NT2/D1 (cell line): ENCODE measurements at regions not wholly inside any gene's neighbourhood (a gene's known extent, or its start where the extent isn't known, plus 50 kb on each side); places are given as distances from the start of the nearest gene placed in this dataset.

Experiments used
- DNase-seq: peaks from one replicate; pipeline ENCODE4 v3.0.0-alpha.2; 2011; ENCODE audit warnings: low read depth, low spot score
- H3K27me3 ChIP-seq: 2 replicates; pipeline ENCODE4 v1.6.0; 2011; ENCODE audit warnings: mild to moderate bottlenecking; ENCODE audit not compliant: insufficient read length, insufficient read depth
- H3K36me3 ChIP-seq: 2 replicates; pipeline ENCODE4 v1.6.1; 2011; ENCODE audit warnings: mild to moderate bottlenecking, low read length, mixed read lengths; ENCODE audit not compliant: insufficient read depth, insufficient read length
- H3K4me1 ChIP-seq: 2 replicates; pipeline ENCODE4 v1.5.1; 2011; ENCODE audit not compliant: insufficient read depth, insufficient read length
- H3K4me3 ChIP-seq: 2 replicates; pipeline ENCODE4 v1.5.1; 2011; ENCODE audit warnings: low read depth; ENCODE audit not compliant: insufficient read length
- H3K9ac ChIP-seq: 2 replicates; pipeline ENCODE4 v1.6.0; 2011; ENCODE audit warnings: low read depth; ENCODE audit not compliant: insufficient read length
- H3K9me3 ChIP-seq: 2 replicates; pipeline ENCODE4 v1.5.1; 2011; ENCODE audit warnings: mild to moderate bottlenecking, low read length; ENCODE audit not compliant: insufficient read depth
- SUZ12 ChIP-seq: IDR thresholded peaks from 2 replicates; pipeline ENCODE4 v1.6.1; 2011; ENCODE audit not compliant: insufficient read length, insufficient read depth; ENCODE audit errors: extremely low read depth
- YY1 ChIP-seq: IDR thresholded peaks from 2 replicates; pipeline ENCODE4 v1.6.1; 2011; ENCODE audit not compliant: insufficient read length, insufficient read depth
- ZNF274 ChIP-seq: IDR thresholded peaks from 2 replicates; pipeline ENCODE4 v1.6.1; 2011; ENCODE audit warnings: mild to moderate bottlenecking, low read depth, low read length

DNA sequence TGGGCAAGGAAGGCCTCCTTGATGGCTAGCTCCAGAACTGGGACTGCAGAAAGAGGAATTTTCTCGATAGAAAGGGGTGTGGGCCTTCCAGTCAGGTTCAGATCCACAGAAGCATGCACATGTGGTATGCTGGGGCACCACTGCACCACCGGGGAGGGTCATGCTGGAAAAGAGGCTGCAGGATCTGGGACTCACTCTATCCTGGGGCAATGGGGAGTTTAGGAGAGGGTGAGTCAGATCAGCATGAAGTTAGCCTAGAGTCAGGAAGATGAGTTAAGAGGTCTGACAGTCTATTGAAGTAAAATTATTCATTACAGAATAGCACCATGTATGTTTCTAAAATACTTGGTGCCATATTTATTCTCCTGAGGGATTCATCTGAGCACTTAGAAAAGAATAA is 130.2 kb upstream of the TOPAZ1 start:
- H3K9ac ChIP-seq, result no peak overlapping the region

DNA sequence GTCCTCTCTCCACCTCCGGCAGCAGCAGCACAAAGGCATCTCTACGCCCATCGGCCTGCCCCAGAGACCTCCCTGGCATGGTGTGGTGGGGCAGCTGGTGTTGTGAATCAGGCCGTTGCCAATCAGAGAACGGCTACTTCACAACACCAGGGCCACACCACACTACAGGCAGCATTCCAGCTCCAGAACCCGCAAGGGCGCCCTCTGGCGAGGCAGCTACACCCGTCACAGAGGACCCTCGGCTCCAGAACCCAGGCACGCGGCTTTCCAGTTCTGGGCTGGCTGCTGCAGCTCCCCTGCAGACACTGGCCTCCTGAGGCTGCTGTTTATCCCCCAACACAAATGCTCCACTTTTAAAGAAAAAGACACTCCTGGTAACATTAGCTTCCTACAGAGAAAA is 127.5 kb upstream of the TOPAZ1 start:
- DNase-seq, result peak; percentile 48
- Histone ChIP-seq H3K36me3 (peaks cover 16% of the 10 kb centered on the region), H3K9me3 (no peaks in the 10 kb centered on the region; the same call in 1 of the 2 replicates), H3K4me3 (no peak overlapping the region), H3K27me3 (no peaks in the 10 kb centered on the region), H3K9ac (no peak overlapping the region), H3K4me1 (peaks cover 11% of the 10 kb centered on the region)
- TF ChIP-seq SUZ12 (no peak), ZNF274 (no peak), YY1 (no peak)

More for the DNA sequence above, 130.2 kb upstream of the TOPAZ1 start:
- DNase-seq, result no peak
- H3K9me3 ChIP-seq, result no peaks in the 10 kb centered on the region; the same call in 1 of the 2 replicates
- H3K4me3 ChIP-seq, result no peak overlapping the region
- no peaks in the 10 kb centered on the region for H3K27me3 ChIP-seq
- H3K36me3 ChIP-seq, result peaks cover 16% of the 10 kb centered on the region
- TF ChIP-seq YY1 (no peak), ZNF274 (no peak), SUZ12 (no peak)
- H3K4me1 ChIP-seq, result peaks cover 4% of the 10 kb centered on the region

DNA sequence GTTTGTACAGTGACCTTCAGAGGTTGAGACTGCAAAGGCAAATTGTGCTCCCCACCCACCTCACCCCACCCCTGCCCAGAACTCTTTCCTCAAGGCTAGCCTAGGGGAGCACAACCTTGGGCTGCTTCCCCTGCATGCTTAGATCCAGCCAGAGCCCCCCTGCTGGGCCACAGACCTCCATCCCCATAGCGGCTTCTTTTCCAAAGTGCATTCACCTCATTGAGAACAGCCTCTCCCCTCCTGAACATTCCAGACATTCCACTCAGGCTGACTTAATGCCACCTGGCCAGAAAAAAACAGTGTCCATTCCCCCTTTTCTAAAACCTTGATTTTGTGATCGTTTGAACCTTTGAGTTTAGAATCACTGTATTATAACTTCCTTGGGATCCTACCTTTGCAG is 124.4 kb upstream of the TOPAZ1 start:
- Histone ChIP-seq H3K9ac (no peak overlapping the region), H3K9me3 (no peaks in the 10 kb centered on the region; the same call in 1 of the 2 replicates), H3K4me3 (no peak overlapping the region), H3K27me3 (no peaks in the 10 kb centered on the region), H3K36me3 (peaks cover 14% of the 10 kb centered on the region), H3K4me1 (peaks cover 17% of the 10 kb centered on the region)
- no peak for TF ChIP-seq YY1
- TF ChIP-seq ZNF274, result no peak
- no peak for TF ChIP-seq SUZ12
- peak; percentile 76 for DNase-seq

DNA sequence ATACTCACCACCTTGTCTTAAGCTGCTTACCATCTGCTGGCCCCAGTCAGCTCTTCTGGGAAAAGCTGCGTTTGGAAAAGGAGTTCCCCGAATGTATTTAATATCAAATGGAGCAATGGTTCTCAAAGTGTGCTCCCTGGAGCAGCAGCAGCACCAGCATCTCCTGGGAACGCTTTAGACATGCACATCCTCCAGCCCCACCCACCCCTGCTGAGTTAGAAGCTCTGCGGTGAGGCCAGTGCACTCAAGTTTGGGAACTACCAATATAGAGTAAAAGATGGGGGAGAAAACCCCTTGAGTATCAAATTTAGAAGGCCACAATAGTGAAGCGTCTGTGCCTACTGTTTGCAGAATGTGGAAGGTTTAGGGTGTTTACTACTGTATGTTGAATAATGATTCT is 124.0 kb upstream of the TOPAZ1 start:
- peak; percentile 51 for DNase-seq
- Histone ChIP-seq H3K36me3 (peaks cover 14% of the 10 kb centered on the region), H3K9me3 (no peaks in the 10 kb centered on the region; the same call in 1 of the 2 replicates), H3K4me3 (no peak overlapping the region), H3K4me1 (peaks cover 17% of the 10 kb centered on the region), H3K27me3 (no peaks in the 10 kb centered on the region), H3K9ac (no peak overlapping the region)
- TF ChIP-seq YY1 (no peak), SUZ12 (no peak), ZNF274 (no peak)

DNA sequence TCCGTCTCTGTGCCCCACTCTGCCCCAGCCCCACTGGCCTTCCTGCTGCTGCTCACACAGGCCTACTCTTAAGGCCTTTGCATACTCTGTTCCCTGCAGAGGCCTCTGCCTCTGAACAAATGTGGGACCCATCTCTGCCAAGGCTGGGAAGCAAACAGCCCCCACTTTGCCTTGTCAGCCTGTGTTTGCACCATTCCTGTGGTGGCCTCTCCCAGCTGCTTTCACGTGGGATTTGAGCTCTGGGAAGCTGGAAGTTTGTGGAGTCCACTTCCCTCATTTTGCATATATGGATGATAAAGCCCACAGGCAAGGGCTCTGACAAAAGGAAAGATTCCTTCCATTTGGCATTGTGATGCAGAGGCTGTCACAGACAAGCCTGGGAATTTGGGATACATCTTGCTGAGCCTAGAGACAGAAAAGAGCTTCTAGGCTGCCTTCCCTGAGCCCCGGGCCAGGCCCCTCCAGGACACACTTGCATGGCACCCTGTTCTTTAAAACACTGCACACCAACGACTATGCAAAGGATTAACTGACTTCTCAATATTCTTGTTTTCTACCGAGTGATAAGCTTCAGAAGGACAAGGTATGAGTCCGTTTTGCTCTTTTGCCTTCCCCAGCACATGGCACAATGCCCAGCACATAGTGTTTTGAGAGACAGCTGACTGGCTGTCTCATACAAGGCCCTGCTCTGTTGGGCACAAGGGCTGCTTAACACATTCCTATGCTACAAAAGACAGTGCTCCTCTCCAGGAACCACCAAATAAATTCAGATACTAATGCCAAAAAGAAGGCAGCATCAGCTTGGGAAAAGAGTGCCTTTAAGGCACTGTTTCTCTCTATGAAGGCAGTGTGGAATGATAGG is 120.7 kb upstream of the TOPAZ1 start:
- H3K9ac ChIP-seq, result no peak overlapping the region
- H3K27me3 ChIP-seq, result no peaks in the 10 kb centered on the region
- H3K4me1 ChIP-seq, result peaks cover 19% of the 10 kb centered on the region
- H3K4me3 ChIP-seq, result no peak overlapping the region
- H3K36me3 ChIP-seq, result peaks cover 3% of the 10 kb centered on the region
- no peaks in the 10 kb centered on the region for H3K9me3 ChIP-seq
- DNase-seq, result peak; percentile 57
- TF ChIP-seq SUZ12 (no peak), YY1 (no peak), ZNF274 (no peak)

DNA sequence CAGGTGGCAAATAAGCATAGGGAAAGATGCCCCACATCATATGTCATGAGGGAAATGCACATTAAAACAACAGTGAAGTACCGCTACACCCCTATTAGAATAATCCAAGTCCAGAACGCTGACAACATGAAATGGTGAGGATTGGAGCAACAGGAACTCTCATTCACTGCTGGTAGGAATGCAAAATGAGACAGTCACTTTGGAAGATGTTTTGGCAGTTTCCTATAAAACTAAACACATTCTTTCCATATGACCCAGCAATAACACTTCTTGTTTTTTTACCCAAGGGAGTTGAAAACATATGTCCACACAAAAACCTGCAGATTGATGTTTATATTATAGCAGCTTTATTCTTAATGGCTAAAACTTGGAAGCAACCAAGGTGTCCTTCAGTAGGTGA is 116.4 kb upstream of the TOPAZ1 start:
- Histone ChIP-seq H3K9me3 (no peaks in the 10 kb centered on the region), H3K4me3 (no peak overlapping the region), H3K9ac (no peak overlapping the region), H3K27me3 (no peaks in the 10 kb centered on the region), H3K4me1 (peaks cover 8% of the 10 kb centered on the region), H3K36me3 (no peaks in the 10 kb centered on the region)
- DNase-seq, result no peak
- TF ChIP-seq ZNF274 (no peak), SUZ12 (no peak), YY1 (no peak)

DNA sequence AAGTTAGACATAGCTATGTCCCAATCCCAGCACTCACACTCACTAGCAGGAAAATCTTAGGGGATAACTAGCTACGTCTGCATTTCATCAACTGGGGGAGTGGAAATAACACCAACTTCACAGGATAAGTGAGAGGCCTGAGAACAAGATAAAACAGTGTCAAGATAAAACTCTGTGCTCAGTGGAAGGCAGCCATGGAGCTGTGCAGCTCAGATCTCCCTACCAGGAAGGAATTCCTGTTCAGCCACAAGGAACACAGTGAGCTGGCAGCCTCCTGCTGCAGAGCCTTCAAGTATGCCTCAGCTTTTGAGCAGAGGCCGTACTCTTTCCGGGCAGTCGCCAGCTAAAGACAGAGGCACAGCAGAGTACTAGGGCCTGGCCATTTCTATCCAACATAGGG is 115.8 kb upstream of the TOPAZ1 start:
- Histone ChIP-seq H3K36me3 (no peaks in the 10 kb centered on the region), H3K4me3 (no peak overlapping the region), H3K9ac (no peak overlapping the region), H3K27me3 (no peaks in the 10 kb centered on the region), H3K4me1 (peaks cover 8% of the 10 kb centered on the region), H3K9me3 (no peaks in the 10 kb centered on the region)
- no peak for TF ChIP-seq SUZ12
- TF ChIP-seq YY1, result no peak
- TF ChIP-seq ZNF274, result no peak
- DNase-seq, result no peak
